ENCODE measurements at regions not wholly inside any gene's neighbourhood (a gene's known extent, or its start where the extent isn't known, plus 50 kb on each side); places are given as distances from the start of the nearest gene placed in this dataset.

- TF ChIP-seq POLR2A (IDR thresholded peaks at IDR 0.05), result no peak
- TF ChIP-seq CTCF (IDR thresholded peaks at IDR 0.05), result no peak
- no peak for TF ChIP-seq EP300 (IDR thresholded peaks at IDR 0.05)
- no peak for TF ChIP-seq POLR2AphosphoS5 (IDR thresholded peaks at IDR 0.05)
Measured at GRCh38 chr2:120681696-120682288, 53.9 kb upstream of the GLI2 start.

Measured in gastroesophageal sphincter (tissue), 3 donors.